ENCODE measurements at regions not wholly inside any gene's neighbourhood (a gene's known extent, or its start where the extent isn't known, plus 50 kb on each side); places are given as distances from the start of the nearest gene placed in this dataset.
A peak's percentile ranks its signal among the peaks of the same experiment; 100 is the strongest.

- Histone ChIP-seq H3K27ac (no peak overlapping the region), H3K4me1 (peaks cover under 1 to 5% of the 10 kb centered on the region in 2 donors), H3K27me3 (no peaks in the 10 kb centered on the region), H3K9me3 (peaks cover 0 to 3% of the 10 kb centered on the region in 2 donors), H3K4me3 (no peak overlapping the region), H3K36me3 (no peaks in the 10 kb centered on the region)
- intact Hi-C loops (cut with DNase I) = loop anchor here (5.0 to 10.0 kb wide), 2 partner anchors 90 to 142 kb away; no protein-coding TSS in a partner anchor
- ATAC-seq = no peak
- DNase-seq = no peak
- peak in 1 of 2 donors; percentile 21 for TF ChIP-seq CTCF (IDR thresholded peaks at IDR 0.05)
Measured at GRCh38 chr1:201704439-201704792, 124.5 kb upstream of the IPO9 start.

- no peak overlapping the region for H3K4me3 ChIP-seq
Measured at GRCh38 chr1:201705389-201705788, 123.6 kb upstream of the IPO9 start.

GRCh38 chr1:201706109-201706508, 122.8 kb upstream of the IPO9 start:
- intact Hi-C loops (cut with DNase I) = loop anchor here in 1 of 2 donors (10.0 kb wide), 1 partner anchor 89 kb away; no protein-coding TSS in a partner anchor

More at GRCh38 chr1:201705389-201705788, 123.6 kb upstream of the IPO9 start:
- H3K27ac ChIP-seq = no peak overlapping the region
- DNase-seq (no peak), ATAC-seq (no peak)
- H3K27me3 ChIP-seq = no peaks in the 10 kb centered on the region
- intact Hi-C loops (cut with DNase I) = loop anchor here in 1 of 2 donors (10.0 kb wide), 1 partner anchor 89 kb away; no protein-coding TSS in a partner anchor
- TF ChIP-seq CTCF (IDR thresholded peaks at IDR 0.05) = no peak
- no peaks in the 10 kb centered on the region for H3K36me3 ChIP-seq
- H3K9me3 ChIP-seq = peaks cover 0 to 3% of the 10 kb centered on the region in 2 donors
- peaks cover 6 to 11% of the 10 kb centered on the region in 2 donors for H3K4me1 ChIP-seq

DNA sequence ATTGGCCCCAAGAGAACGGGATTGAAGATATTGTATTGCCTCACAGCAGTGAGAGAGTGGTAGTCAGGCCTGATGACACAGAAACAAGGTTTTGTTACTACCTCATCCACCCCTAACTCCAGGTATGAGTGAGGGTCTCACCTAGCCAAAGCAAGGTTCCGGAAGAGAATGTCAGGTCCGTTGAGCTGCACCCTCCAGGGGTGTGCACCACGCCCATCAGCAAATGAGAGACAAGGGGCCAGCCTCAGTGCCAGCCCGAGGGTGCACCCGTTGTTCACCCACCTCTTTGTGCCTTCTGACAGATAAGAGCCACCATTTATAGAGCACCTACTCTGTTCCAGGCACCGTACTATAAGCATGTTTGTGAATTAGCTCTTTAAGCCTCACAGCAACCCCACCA, 121.9 kb upstream of the IPO9 start:
- Histone ChIP-seq H3K36me3 (no peaks in the 10 kb centered on the region), H3K9me3 (no peaks in the 10 kb centered on the region), H3K27me3 (no peaks in the 10 kb centered on the region), H3K27ac (no peak overlapping the region), H3K4me1 (peaks cover 17 to 22% of the 10 kb centered on the region in 2 donors), H3K4me3 (no peak overlapping the region)
- no peak for ATAC-seq
- no peak for DNase-seq
- intact Hi-C loops (cut with DNase I) = loop anchor here in 1 of 2 donors (10.0 kb wide), 1 partner anchor 88 kb away; no protein-coding TSS in a partner anchor
- TF ChIP-seq CTCF (IDR thresholded peaks at IDR 0.05) = no peak

More at GRCh38 chr1:201706109-201706508, 122.8 kb upstream of the IPO9 start:
- no peak overlapping the region for H3K27ac ChIP-seq
- no peak for TF ChIP-seq CTCF (IDR thresholded peaks at IDR 0.05)
- ATAC-seq (no peak), DNase-seq (no peak)
- H3K4me3 ChIP-seq = no peak overlapping the region
- H3K27me3 ChIP-seq = no peaks in the 10 kb centered on the region
- no peaks in the 10 kb centered on the region for H3K36me3 ChIP-seq
- peaks cover 0 to 3% of the 10 kb centered on the region in 2 donors for H3K9me3 ChIP-seq
- H3K4me1 ChIP-seq = peaks cover 11 to 13% of the 10 kb centered on the region in 2 donors

- Histone ChIP-seq H3K4me3 (no peak overlapping the region), H3K27me3 (no peaks in the 10 kb centered on the region), H3K27ac (no peak overlapping the region), H3K4me1 (peaks cover 20 to 29% of the 10 kb centered on the region in 2 donors), H3K36me3 (no peaks in the 10 kb centered on the region), H3K9me3 (no peaks in the 10 kb centered on the region)
- no peak for TF ChIP-seq CTCF (IDR thresholded peaks at IDR 0.05)
- ATAC-seq = no peak
- intact Hi-C loops (cut with DNase I) = loop anchor here (2.0 to 10.0 kb wide), 2 partner anchors 85 to 87 kb away; no protein-coding TSS in a partner anchor
- no peak for DNase-seq
Measured at GRCh38 chr1:201707656-201708055, 121.3 kb upstream of the IPO9 start.

All from left lung (tissue), 4 donors.